CD4-positive, alpha-beta T cell treated with Interleukin-17A for 4 hours (primary cell): ENCODE measurements at regions not wholly inside any gene's neighbourhood (a gene's known extent, or its start where the extent isn't known, plus 50 kb on each side); places are given as distances from the start of the nearest gene placed in this dataset.
"Not testable (repeated sequence)": the region's sequence is repeated elsewhere in the genome, so short reads cannot be mapped to it uniquely, and the experiment has no call there.

ENCODE experiments used
- DNase-seq: peaks from one replicate; pipeline ENCODE4 v3.0.0-alpha.2; 2020; ENCODE audit warnings: mixed read lengths

DNA sequence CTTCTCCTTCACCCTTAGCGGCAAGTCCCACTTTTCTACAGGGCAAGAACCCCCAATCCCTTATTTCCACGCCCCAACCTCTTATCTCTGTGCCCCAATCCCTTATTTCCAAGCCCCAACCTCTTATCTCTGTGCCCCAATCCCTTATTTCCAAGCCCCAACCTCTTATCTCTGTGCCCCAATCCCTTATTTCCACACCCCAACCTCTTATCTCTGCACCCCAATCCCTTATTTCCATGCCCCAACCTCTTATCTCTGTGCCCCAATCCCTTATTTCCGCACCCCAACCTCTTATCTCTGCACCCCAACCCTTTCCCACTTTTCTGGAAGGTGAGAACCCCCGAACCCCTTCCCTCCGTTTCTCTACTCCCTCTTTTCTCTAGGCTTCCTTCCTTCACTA, 116.1 kb upstream of the GJE1 start:
- DNase-seq: not testable (repeated sequence)

DNA sequence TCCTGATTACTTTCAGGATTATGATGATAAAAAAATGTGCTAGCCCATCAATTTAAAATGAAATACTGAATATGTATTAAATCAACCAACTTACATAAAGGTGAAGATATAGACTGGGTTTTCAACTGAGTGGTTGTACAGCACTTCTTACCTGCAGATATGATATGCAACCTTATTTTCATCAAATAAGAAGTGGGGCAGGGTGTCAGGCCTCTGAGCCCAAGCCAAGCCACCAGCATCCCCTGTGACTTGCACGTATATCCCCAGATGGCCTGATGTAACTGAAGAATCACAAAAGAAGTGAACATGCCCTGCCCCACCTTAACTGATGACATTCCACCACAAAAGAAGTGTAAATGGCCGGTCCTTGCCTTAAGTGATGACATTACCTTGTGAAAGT, 117.3 kb upstream of the GJE1 start:
- DNase-seq: not testable (repeated sequence)

DNA sequence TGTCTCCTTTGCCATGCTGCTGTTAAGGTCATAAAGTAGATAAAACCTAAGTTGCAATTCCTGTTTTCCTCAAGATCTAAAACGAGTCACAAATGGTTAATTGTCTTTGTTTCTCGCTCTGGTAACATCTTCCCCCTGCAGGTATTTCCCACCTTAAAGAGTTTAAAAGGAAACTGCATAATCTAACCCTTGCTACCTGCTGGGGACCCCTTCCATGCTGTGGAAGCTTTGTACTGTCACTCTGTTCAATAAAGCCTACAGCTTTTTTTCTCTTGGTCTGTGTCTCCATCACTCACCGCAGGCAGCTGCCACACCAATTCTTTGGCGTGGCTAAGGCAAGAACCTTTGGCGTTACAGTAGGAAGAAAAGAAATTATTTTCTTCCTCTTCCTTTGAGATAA, 117.7 kb upstream of the GJE1 start:
- DNase-seq: no peak

DNA sequence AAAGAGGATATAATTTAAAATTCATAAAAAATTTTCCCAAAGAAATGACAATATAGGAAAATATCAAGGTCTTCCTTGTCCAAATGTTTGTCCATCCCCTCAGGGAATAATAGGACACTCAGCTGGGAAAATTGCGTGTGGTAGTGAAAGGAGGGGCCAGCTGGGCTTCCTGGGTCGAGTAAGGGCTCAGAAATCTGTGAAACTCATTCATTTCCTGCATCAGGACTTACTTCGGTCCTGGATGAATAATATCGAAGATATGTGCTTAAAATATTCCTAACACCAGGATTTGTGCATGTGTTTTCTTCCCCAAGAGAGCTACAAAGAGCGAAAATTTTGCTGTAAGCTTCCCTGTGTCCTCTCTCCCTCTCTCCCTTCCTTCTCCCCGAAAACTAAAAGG, 118.2 kb upstream of the GJE1 start:
- no peak for DNase-seq

DNA sequence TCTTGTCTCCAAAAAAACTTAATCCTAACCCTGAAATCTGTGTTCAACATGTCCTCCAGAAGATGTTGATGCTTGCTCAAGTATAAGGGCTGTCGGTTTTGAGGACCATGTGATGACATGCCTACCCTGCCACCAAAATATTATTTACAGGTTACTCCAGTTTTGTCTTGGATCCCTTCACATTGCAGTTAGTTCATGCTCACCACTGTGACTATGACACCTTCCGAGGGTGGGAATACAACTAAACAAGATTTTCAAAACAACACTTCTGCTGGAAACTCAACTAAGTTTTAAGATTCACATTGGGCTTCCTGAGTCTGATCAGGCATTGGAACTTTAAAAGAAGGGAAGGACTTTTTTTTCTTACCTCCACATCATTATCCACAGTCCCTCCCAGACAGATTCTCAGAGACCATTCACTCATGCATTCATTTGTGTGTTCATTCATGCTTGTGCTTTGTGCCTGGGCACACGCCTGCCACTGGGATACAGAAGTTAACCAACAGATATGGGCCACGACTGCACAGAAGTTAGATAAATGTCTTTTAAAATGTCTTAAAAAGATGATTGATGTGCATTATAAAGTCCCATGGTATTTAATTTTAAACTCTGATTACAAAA, 118.7 kb upstream of the GJE1 start:
- no peak for DNase-seq

DNA sequence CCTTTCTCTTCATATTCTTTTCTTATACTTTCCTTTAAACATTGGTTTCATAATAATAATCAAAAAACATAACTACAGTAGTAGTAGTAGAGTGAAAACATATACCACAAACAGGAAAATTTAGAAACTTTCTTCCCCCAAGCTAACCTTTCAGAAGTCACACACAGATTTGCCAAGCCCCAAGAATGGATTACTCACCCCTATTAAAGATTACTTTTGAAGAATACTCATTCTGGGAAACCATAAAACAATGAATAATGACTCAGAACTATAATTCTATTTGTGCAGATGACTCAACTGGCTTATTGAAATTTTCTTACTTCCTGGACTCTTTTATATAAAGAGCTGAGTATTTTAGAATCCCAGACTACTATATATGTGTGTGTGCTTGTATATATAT, 119.4 kb upstream of the GJE1 start:
- no peak for DNase-seq

DNA sequence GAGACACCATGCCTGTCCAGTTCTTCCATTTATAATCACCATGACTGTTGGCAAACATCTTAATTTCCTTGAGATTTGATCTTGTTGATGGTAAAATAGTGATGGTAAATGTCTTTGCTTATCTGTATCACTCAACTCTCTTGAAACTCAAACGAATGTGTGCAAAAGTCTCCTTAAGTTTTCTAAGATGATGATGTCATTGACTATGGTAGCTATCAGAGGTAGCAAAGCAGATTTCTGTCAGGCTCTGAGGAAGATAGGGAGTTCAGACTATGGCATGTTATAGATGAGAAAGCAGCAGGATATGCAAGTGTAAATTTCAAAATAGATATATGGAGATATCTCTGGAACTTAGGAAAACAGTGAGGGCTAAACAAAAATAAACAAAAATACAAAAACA, 121.0 kb upstream of the GJE1 start:
- DNase-seq: no peak

DNA sequence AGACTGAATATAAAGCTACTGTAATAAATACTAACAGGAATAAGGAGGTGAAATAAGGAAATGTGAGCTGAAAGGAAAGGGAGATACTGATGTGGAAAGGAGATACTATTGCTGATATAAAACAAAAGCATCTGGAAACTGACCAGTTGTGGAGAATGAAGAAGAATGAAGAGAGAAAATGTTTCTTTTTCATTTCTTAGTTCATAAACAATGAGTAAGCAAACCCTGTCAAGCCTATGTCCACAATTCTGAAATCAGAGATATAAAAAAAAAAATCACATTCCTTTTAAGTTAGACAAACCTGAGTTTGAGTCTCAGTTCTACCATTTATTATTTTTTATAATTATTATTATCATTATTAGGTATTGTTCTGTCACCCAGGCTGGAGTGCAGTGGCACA, 121.6 kb upstream of the GJE1 start:
- no peak for DNase-seq

DNA sequence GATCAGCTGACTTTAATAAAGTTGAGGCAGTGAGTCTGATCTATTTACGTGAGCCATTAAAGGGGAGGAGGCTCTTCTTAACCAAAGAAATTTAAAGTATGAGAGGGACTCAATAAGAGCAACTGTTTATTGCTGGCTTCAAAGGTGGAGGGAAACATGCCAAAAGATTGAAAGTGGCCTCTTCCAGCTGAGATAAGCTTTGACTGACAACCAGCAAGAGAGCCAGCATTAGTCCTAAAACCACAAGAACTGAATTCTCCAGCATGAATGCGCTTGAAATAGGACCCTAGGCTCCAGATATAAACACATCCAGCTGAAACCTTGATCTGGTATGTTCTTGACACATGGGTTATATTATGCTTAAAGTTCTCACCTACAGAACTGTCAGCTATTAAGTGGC, 123.1 kb upstream of the GJE1 start:
- no peak for DNase-seq

DNA sequence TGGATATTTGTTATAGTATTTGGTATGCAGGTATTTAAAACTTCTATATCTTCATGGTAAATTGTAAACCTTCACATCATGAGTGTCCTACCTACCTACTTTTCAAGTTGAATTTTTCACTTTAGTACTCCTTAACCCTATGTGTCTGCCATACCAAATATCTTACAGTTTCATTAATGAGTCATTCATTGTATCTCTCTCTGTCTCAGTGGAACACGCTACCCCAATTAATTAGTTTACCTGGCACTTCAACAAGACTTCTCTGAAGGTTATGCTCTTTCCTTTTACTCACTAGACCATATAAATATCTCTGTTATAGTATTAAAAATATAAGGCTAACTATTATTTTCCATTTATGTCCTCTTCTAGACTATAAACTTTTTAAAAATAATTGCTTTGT, 123.9 kb upstream of the GJE1 start:
- no peak for DNase-seq

DNA sequence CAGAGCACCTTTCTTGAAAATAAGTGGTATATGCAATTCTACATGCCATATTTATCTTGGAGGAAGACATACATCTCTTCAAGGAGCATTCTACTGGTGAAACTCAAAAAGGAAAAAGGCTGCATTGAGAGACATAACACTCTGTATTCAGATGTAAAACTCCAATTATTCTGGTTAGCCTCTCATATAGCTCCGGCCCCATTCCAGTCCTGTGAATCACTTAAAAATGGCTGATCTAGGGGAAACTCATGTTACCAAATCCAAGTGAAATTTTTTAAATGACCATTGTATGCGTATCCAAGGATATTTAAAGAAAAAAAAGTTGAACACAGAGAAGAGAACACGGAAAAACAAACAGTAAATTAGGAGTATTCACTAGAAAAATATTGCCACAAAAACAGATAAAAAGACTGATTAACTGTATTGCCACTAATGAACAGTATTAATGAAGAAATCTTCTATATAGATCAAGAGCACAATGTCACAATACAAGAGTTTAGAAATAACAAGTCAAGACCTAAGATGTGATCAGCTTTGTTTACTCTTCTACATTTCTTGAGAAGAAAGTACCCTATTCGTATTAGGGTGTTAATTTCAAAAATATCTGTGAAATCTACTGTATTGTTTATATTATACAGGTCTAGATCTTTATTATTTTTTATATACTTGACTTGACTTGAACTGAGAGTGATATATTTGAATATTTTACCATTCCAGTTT, 124.5 kb upstream of the GJE1 start:
- DNase-seq: no peak

DNA sequence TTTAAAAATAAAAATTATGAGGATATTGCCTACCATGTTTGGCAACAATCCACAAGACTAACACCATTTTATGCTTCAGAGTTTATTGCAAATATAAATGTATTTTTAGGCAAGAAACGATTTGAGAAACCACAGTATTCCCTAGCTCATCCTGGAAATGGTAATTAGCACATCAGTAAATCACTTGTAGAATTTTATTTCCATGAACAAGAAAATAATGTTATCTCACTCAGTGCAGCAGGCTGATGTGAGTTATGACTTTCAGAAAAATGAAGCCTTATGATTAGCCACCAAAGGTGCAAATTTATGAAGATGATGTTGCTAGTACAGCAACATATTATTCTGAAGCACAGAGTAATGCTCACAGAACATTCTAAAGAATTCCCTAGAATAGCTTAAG, 127.7 kb upstream of the GJE1 start:
- no peak for DNase-seq

DNA sequence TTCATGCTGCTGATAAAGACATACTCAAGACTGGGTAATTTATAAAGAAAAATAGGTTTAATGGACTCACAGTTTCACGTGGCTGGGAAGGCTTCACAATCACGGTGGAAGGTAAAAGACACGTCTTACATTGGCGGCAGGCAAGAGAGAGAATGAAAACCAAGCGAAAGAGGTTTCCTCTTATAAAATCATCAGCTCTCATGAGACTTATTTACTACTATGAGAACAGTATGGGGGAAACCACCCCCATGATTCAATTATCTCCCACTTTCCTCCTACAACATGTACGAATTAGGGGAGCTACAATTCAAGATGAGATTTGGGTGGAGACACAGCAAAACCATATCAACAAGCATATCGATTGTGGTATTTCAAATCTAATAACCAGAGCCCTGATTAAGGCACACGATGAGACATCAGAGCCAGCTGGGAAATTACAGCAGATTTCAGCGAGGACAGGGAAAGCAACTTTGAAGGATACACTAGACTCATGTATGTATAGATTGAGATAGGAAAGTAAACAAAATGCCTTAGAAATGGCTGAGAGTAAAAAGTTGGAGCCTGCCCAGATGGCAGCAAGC, 129.8 kb upstream of the GJE1 start:
- no peak for DNase-seq

DNA sequence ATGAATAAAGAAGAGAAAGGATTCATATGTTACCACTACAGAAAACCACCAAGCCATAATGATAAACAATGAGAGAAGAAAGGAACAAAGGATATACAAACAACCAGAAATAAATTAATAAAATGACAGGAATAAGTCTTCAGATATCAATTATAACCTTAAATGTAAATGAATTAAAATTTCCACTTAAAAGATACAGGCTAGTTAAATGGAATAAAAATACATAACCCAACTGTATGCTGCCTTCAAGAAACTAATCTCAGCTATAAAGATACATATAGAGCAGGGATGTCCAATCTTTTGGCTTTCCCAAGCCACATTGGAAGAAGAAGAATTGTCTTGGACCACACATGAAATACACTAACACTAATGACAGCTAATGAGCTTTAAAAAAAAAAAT, 135.9 kb upstream of the GJE1 start:
- DNase-seq: no peak

DNA sequence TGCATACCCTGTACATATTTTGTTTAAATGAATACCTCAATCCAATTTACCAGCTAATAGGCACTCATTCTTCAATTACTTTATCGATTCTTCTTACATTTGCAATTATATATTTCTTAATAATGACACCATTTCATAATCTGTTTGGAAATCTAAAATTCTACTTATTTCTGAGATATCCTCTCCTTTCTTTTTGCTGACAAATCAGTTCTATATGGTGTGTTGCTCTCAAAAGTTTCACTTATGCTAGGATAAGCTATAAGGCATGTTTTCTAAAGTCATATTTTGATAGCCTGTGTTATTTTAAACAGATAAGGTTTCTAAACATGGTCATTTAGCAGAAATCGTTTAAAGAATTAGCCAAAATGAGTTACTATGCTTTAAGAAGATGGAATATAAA, 140.6 kb upstream of the GJE1 start:
- no peak for DNase-seq

DNA sequence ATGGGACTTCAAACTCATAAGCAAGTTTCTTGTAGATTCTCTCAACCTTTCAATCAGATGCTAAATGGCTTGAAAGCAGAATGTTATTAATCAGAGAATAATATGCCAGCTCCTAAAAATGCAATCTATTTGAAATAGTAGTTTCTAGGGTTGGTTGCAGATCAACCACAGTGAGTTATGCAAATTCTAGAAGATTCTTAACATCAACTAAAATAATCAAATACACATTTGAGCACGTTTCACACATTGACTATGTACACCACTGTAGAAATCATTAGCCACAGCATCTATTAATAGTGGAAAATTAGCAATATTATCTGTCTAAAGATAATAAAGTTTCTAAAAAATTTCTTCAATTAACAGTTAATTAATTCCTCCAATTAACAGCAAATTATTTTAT, 141.9 kb upstream of the GJE1 start:
- no peak for DNase-seq

DNA sequence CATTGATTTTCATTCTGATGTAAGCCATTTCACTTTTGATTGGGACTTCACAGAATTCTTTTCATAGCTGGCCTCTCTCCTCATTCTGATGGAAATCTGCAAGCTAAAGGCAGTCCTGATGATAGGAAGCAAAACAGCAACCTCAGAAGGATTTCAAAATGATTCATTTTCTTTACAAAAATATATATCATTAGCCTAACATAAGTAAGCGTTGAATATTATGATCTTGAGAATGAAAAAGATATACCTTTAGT, 143.1 kb upstream of the GJE1 start:
- no peak for DNase-seq

DNA sequence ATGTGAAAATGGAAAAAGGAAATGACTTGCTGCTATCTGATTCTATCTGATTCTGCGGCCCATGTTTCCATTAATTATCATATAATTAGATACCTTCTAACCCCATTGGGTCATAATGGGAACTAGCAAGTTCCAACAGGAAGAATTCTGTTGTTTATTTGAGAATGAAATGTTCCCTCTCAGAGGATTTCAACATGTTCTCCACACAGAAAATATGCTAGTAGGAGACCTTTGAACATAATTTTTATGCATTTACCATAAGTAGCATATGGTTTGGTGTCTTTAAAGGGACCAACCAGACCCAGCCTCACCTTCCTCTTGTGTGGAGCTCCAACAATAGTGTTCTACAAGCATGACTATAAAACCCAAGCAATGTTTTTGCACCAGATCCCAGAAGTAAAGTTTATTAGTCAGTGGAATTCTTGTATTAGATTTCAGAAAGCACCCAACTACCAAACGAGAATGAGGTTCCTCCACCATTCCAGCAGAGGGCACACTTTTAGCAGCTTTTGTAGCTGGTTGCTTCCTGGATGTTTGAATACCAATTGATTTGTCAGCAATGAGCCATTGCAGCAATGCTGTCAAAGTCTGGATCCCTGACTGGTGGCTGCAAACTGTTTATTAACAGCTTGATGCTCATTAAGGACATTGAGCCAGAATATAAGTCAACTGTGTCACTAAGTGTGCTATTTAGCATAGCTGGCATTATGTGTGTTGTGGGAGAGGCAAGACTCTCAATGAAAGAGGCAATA, 143.6 kb upstream of the GJE1 start:
- peak; percentile 17 for DNase-seq

DNA sequence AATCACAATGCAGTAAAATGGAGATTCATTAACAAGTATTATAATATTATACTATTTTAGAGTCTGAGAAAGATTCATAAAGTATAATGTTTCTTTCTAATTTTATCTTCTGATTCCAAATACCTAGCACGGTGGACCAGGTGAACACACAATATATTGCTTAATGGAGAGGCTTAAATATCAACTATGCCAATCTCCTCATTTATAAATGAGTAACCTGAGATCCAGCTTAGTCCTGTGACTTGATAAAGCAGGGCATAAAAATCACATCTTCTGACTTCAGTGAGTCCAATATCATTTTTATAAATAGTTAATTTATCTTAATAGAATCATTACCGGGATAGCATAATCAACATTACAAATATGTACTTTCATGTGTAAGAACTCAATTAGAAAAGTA, 144.4 kb upstream of the GJE1 start:
- DNase-seq: no peak

DNA sequence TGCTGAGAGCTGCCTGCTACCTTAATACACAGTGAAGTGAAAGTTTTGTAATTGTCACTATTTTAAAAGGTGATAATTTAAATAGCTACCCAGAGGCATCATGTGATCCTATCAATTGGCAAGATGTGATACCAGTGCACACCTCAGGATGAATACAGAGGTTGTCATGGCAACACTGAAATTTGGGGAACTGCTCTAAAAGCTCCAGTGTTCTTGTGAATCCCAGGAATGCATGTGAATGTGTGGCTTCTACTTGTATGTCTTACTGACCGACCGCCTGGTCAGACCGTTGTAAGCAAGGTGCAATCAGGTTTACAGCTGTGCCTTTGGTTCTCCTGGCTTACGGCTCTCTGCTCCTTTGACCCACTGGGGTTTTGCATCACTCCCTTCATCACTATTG, 146.3 kb upstream of the GJE1 start:
- DNase-seq: no peak

DNA sequence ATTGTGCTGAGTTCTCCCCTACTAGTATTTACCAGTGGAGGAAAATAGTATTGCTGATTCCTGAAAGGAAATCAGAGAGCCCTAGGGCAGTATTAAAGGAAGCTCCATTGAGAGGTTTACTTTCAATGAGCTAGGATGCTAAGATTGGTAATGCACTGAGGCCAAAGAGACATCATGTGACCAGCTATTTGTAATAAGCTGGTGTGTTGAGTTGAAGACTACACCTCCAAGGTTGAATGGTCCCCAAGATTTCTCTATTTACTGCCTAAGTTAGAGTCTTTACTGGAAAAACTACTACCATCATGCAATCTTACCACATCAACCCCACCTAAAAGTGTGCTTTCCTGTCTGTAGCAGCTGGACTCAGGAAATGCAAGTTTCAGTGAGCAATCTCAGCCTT, 151.5 kb upstream of the GJE1 start:
- DNase-seq: no peak

DNA sequence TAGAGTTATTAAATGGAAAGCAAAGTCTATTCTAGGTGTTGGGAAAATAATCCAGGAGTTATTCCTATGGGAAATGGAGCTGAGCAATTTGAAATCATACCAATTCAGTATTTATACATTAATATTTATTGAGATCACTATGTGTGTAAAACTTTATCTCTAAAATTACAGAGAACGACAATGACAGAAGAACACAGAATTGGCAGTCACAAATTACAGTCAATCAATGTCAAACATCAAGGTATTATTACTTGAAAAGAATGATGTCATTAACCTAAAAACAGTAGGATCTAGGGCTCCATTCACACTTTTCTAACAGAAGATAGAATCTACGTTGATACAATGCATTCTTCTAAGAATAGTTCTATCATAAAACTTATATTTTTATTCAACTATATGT, 154.9 kb upstream of the GJE1 start:
- no peak for DNase-seq

DNA sequence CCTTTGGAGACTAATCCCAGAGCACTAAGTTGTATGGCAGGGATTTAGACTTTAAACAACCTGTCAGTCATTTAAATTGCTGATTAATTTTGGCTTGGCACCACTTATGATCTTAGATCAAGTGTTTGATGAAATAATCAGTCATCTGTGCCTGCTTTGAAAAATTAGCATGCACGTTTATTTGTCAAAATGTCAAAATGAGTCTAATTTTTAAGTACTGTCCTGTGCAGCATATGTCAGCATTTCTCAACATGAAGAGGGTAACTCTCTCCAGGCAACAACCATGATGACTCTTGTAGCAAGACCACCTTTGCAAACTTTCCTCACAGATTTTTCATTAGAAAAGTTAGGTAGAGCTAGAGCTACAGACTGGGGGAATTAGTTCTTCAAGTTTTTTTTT, 155.7 kb upstream of the GJE1 start:
- no peak for DNase-seq

DNA sequence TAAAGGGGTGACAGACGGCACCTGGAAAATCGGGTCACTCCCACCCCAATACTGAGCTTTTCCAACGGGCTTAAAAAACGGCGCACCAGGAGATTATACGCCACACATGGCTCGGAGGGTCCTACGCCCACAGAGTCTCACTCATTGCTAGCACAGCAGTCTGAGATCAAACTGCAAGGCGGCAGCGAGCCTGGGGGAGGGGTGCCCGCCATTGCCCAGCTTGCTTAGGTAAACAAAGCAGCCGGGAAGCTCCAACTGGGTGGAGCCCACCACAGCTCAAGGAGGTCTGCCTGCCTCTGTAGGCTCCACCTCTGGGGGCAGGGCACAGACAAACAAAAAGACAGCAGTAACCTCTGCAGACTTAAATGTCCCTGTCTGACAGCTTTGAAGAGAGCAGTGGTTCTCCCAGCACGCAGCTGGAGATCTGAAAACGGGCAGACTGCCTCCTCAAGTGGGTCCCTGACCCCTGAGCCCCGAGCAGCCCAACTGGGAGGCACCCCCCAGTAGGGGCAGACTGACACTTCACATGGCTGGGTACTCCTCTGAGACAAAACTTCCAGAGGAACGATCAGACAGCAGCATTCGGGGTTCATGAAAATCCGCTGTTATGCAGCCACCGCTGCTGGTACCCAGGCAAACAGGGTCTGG, 162.8 kb upstream of the GJE1 start:
- not testable (repeated sequence) for DNase-seq
